Memory B cell (primary cell): ENCODE measurements at regions not wholly inside any gene's neighbourhood (a gene's known extent, or its start where the extent isn't known, plus 50 kb on each side); places are given as distances from the start of the nearest gene placed in this dataset.

Experiments used
- ATAC-seq: fragments of 150-1000 bp; cut with Tn5 transposase; 2 replicates; pipeline ENCODE4 v1.10.0; 2021; ENCODE audit warnings: low read depth, mild to moderate bottlenecking, moderate library complexity
- DNase-seq, 2 donors: peaks; one replicate each; pipeline ENCODE4 v3.0.0; 2022; ENCODE audit warnings: low spot score in 2 of 2
- H3K27ac Mint-ChIP-seq: one replicate; pipeline ENCODE4 v1.8.0; 2022; ENCODE audit warnings: mild to moderate bottlenecking, moderate library complexity, mixed read lengths
- H3K27me3 Mint-ChIP-seq: one replicate; pipeline ENCODE4 v1.8.0; 2022; ENCODE audit warnings: mixed read lengths
- H3K36me3 Mint-ChIP-seq: one replicate; pipeline ENCODE4 v1.8.0; 2022; ENCODE audit warnings: mild to moderate bottlenecking, mixed read lengths
- H3K4me1 Mint-ChIP-seq: one replicate; pipeline ENCODE4 v1.8.0; 2022; ENCODE audit warnings: mixed read lengths
- H3K4me3 Mint-ChIP-seq: one replicate; pipeline ENCODE4 v1.8.0; 2022; ENCODE audit warnings: mild to moderate bottlenecking, moderate library complexity, mixed read lengths
- H3K9me3 Mint-ChIP-seq: one replicate; pipeline ENCODE4 v1.8.0; 2022; ENCODE audit warnings: mixed read lengths

- peaks cover 7% of the 10 kb centered on the region for H3K9me3 Mint-ChIP-seq
- H3K4me1 Mint-ChIP-seq: no peaks in the 10 kb centered on the region
- DNase-seq (no peak), ATAC-seq (no peak)
- no peaks in the 10 kb centered on the region for H3K27me3 Mint-ChIP-seq
- H3K4me3 Mint-ChIP-seq: no peak overlapping the region
- H3K27ac Mint-ChIP-seq: no peak overlapping the region
- no peaks in the 10 kb centered on the region for H3K36me3 Mint-ChIP-seq
Measured at GRCh38 chr18:39622431-39622830, 2056.8 kb upstream of the CELF4 start.

GRCh38 chr18:39620551-39621168 is 2055.1 kb upstream of the CELF4 start:
- Mint-ChIP-seq H3K4me1 (no peaks in the 10 kb centered on the region), H3K27ac (no peak overlapping the region), H3K4me3 (no peak overlapping the region), H3K27me3 (no peaks in the 10 kb centered on the region), H3K9me3 (peaks cover 7% of the 10 kb centered on the region), H3K36me3 (no peaks in the 10 kb centered on the region)
- ATAC-seq (no peak), DNase-seq (no peak)

GRCh38 chr18:39618265-39619003 is 2052.8 kb upstream of the CELF4 start:
- DNase-seq (no peak), ATAC-seq (no peak)
- Mint-ChIP-seq H3K27ac (no peak overlapping the region), H3K9me3 (peaks cover 4% of the 10 kb centered on the region), H3K4me1 (no peaks in the 10 kb centered on the region), H3K4me3 (no peak overlapping the region), H3K27me3 (no peaks in the 10 kb centered on the region), H3K36me3 (no peaks in the 10 kb centered on the region)

GRCh38 chr18:39611381-39612100 is 2045.9 kb upstream of the CELF4 start:
- H3K4me1 Mint-ChIP-seq: no peaks in the 10 kb centered on the region
- no peaks in the 10 kb centered on the region for H3K36me3 Mint-ChIP-seq
- H3K27ac Mint-ChIP-seq: no peak overlapping the region
- no peak overlapping the region for H3K4me3 Mint-ChIP-seq
- DNase-seq (no peak), ATAC-seq (no peak)
- no peaks in the 10 kb centered on the region for H3K27me3 Mint-ChIP-seq
- H3K9me3 Mint-ChIP-seq: peaks cover 7% of the 10 kb centered on the region

GRCh38 chr18:39607034-39607433 is 2041.4 kb upstream of the CELF4 start:
- DNase-seq (no peak), ATAC-seq (no peak)
- Mint-ChIP-seq H3K4me1 (no peaks in the 10 kb centered on the region), H3K36me3 (no peaks in the 10 kb centered on the region), H3K27me3 (no peaks in the 10 kb centered on the region), H3K27ac (no peak overlapping the region), H3K4me3 (no peak overlapping the region), H3K9me3 (peaks cover 10% of the 10 kb centered on the region)

GRCh38 chr18:39604836-39605235 is 2039.2 kb upstream of the CELF4 start:
- Mint-ChIP-seq H3K27me3 (no peaks in the 10 kb centered on the region), H3K27ac (no peak overlapping the region), H3K4me1 (no peaks in the 10 kb centered on the region), H3K4me3 (no peak overlapping the region), H3K9me3 (peaks cover 8% of the 10 kb centered on the region), H3K36me3 (no peaks in the 10 kb centered on the region)
- DNase-seq (no peak), ATAC-seq (no peak)

GRCh38 chr18:39602131-39602530 is 2036.5 kb upstream of the CELF4 start:
- no peaks in the 10 kb centered on the region for H3K36me3 Mint-ChIP-seq
- ATAC-seq (no peak), DNase-seq (no peak)
- H3K27ac Mint-ChIP-seq: no peak overlapping the region
- H3K4me3 Mint-ChIP-seq: no peak overlapping the region
- H3K9me3 Mint-ChIP-seq: peaks cover 8% of the 10 kb centered on the region
- no peaks in the 10 kb centered on the region for H3K27me3 Mint-ChIP-seq
- no peaks in the 10 kb centered on the region for H3K4me1 Mint-ChIP-seq

GRCh38 chr18:39600894-39601293 is 2035.3 kb upstream of the CELF4 start:
- Mint-ChIP-seq H3K4me1 (no peaks in the 10 kb centered on the region), H3K9me3 (peaks cover 4% of the 10 kb centered on the region), H3K36me3 (no peaks in the 10 kb centered on the region), H3K4me3 (no peak overlapping the region), H3K27me3 (no peaks in the 10 kb centered on the region), H3K27ac (no peak overlapping the region)
- DNase-seq (no peak), ATAC-seq (no peak)

- DNase-seq: no peak
- Mint-ChIP-seq H3K4me3 (no peak overlapping the region), H3K36me3 (no peaks in the 10 kb centered on the region), H3K27me3 (no peaks in the 10 kb centered on the region), H3K27ac (no peak overlapping the region), H3K9me3 (no peaks in the 10 kb centered on the region), H3K4me1 (no peaks in the 10 kb centered on the region)
- ATAC-seq: no peak
Measured at GRCh38 chr18:39599251-39599650, 2033.7 kb upstream of the CELF4 start.

GRCh38 chr18:39596891-39597290 is 2031.3 kb upstream of the CELF4 start:
- H3K4me1 Mint-ChIP-seq: no peaks in the 10 kb centered on the region
- ATAC-seq (no peak), DNase-seq (no peak)
- no peak overlapping the region for H3K4me3 Mint-ChIP-seq
- no peaks in the 10 kb centered on the region for H3K36me3 Mint-ChIP-seq
- H3K9me3 Mint-ChIP-seq: no peaks in the 10 kb centered on the region
- H3K27me3 Mint-ChIP-seq: no peaks in the 10 kb centered on the region
- H3K27ac Mint-ChIP-seq: no peak overlapping the region

- Mint-ChIP-seq H3K27me3 (no peaks in the 10 kb centered on the region), H3K4me1 (no peaks in the 10 kb centered on the region), H3K9me3 (no peaks in the 10 kb centered on the region), H3K36me3 (no peaks in the 10 kb centered on the region), H3K4me3 (no peak overlapping the region), H3K27ac (no peak overlapping the region)
- DNase-seq (no peak), ATAC-seq (no peak)
Measured at GRCh38 chr18:39596221-39596620, 2030.6 kb upstream of the CELF4 start.

GRCh38 chr18:39594206-39594605 is 2028.6 kb upstream of the CELF4 start:
- Mint-ChIP-seq H3K4me3 (no peak overlapping the region), H3K9me3 (peaks cover 1% of the 10 kb centered on the region), H3K36me3 (no peaks in the 10 kb centered on the region), H3K27me3 (no peaks in the 10 kb centered on the region), H3K4me1 (no peaks in the 10 kb centered on the region), H3K27ac (no peak overlapping the region)
- ATAC-seq (no peak), DNase-seq (no peak)

- Mint-ChIP-seq H3K9me3 (peaks cover 1% of the 10 kb centered on the region), H3K36me3 (no peaks in the 10 kb centered on the region), H3K4me1 (no peaks in the 10 kb centered on the region), H3K27me3 (no peaks in the 10 kb centered on the region), H3K4me3 (no peak overlapping the region), H3K27ac (no peak overlapping the region)
- DNase-seq (no peak), ATAC-seq (no peak)
Measured at GRCh38 chr18:39591649-39592048, 2026.1 kb upstream of the CELF4 start.

GRCh38 chr18:39589496-39589895 is 2023.9 kb upstream of the CELF4 start:
- ATAC-seq: no peak
- Mint-ChIP-seq H3K27ac (no peak overlapping the region), H3K36me3 (no peaks in the 10 kb centered on the region), H3K27me3 (no peaks in the 10 kb centered on the region), H3K4me1 (no peaks in the 10 kb centered on the region), H3K4me3 (no peak overlapping the region), H3K9me3 (peaks cover 1% of the 10 kb centered on the region)
- DNase-seq: no peak
